ENCODE measurements at regions not wholly inside any gene's neighbourhood (a gene's known extent, or its start where the extent isn't known, plus 50 kb on each side); places are given as distances from the start of the nearest gene placed in this dataset.
"Not testable (repeated sequence)": the region's sequence is repeated elsewhere in the genome, so short reads cannot be mapped to it uniquely, and the experiment has no call there.

- not testable (repeated sequence) for DNase-seq (ENCODE audit: low spot score)
- intact Hi-C loops (cut with DNase I) = loop anchor here in 1 of 2 donors (10.0 kb wide), 1 partner anchor 631 kb away; no protein-coding TSS in a partner anchor
Observed at GRCh38 chr9:3733527-3734262, 207.9 kb upstream of the RFX3 start.

- intact Hi-C loops (cut with DNase I) = loop anchor here in 1 of 2 donors (10.0 kb wide), 1 partner anchor 632 kb away; no protein-coding TSS in a partner anchor
- DNase-seq (ENCODE audit: low spot score) = no peak
Observed at GRCh38 chr9:3733039-3733408, 207.2 kb upstream of the RFX3 start.

GRCh38 chr9:3732077-3733038 lies 206.6 kb upstream of the RFX3 start:
- DNase-seq (ENCODE audit: low spot score) = no peak
- intact Hi-C loops (cut with DNase I) = loop anchor here in 1 of 2 donors (10.0 kb wide), 1 partner anchor 632 kb away; no protein-coding TSS in a partner anchor

- intact Hi-C loops (cut with DNase I) = loop anchor here in 1 of 2 donors (10.0 kb wide), 1 partner anchor 634 kb away; no protein-coding TSS in a partner anchor
- DNase-seq (ENCODE audit: low spot score) = no peak
Observed at GRCh38 chr9:3730511-3730922, 204.7 kb upstream of the RFX3 start.

GRCh38 chr9:3721096-3721495 lies 195.3 kb upstream of the RFX3 start:
- intact Hi-C loops (cut with DNase I) = no loop called here

GRCh38 chr9:3719286-3719685 lies 193.5 kb upstream of the RFX3 start:
- intact Hi-C loops (cut with DNase I) = no loop called here
- DNase-seq (ENCODE audit: low spot score) = no peak

More at GRCh38 chr9:3721096-3721495, 195.3 kb upstream of the RFX3 start:
- DNase-seq (ENCODE audit: low spot score) = no peak

- no peak for DNase-seq (ENCODE audit: low spot score)
- intact Hi-C loops (cut with DNase I) = no loop called here
Observed at GRCh38 chr9:3716415-3716814, 190.6 kb upstream of the RFX3 start.

GRCh38 chr9:3708751-3709150 lies 182.9 kb upstream of the RFX3 start:
- intact Hi-C loops (cut with DNase I) = no loop called here
- no peak for DNase-seq (ENCODE audit: low spot score)

GRCh38 chr9:3704890-3705289 lies 179.1 kb upstream of the RFX3 start:
- intact Hi-C loops (cut with DNase I) = no loop called here
- DNase-seq (ENCODE audit: low spot score) = no peak

GRCh38 chr9:3700772-3701171 lies 175.0 kb upstream of the RFX3 start:
- intact Hi-C loops (cut with DNase I) = no loop called here
- no peak for DNase-seq (ENCODE audit: low spot score)

GRCh38 chr9:3699883-3700282 lies 174.1 kb upstream of the RFX3 start:
- intact Hi-C loops (cut with DNase I) = no loop called here
- DNase-seq (ENCODE audit: low spot score) = no peak

- DNase-seq (ENCODE audit: low spot score) = no peak
Observed at GRCh38 chr9:3698531-3698930, 172.7 kb upstream of the RFX3 start.

GRCh38 chr9:3698076-3698475 lies 172.3 kb upstream of the RFX3 start:
- intact Hi-C loops (cut with DNase I) = no loop called here
- DNase-seq (ENCODE audit: low spot score) = no peak

More at GRCh38 chr9:3698531-3698930, 172.7 kb upstream of the RFX3 start:
- intact Hi-C loops (cut with DNase I) = no loop called here

GRCh38 chr9:3696368-3696767 lies 170.6 kb upstream of the RFX3 start:
- intact Hi-C loops (cut with DNase I) = no loop called here

GRCh38 chr9:3692606-3693005 lies 166.8 kb upstream of the RFX3 start:
- intact Hi-C loops (cut with DNase I) = no loop called here
- DNase-seq (ENCODE audit: low spot score) = no peak

More at GRCh38 chr9:3696368-3696767, 170.6 kb upstream of the RFX3 start:
- DNase-seq (ENCODE audit: low spot score) = no peak

- intact Hi-C loops (cut with DNase I) = no loop called here
- DNase-seq (ENCODE audit: low spot score) = no peak
Observed at GRCh38 chr9:3689555-3689954, 163.8 kb upstream of the RFX3 start.

- intact Hi-C loops (cut with DNase I) = no loop called here
- DNase-seq (ENCODE audit: low spot score) = no peak
Observed at GRCh38 chr9:3687145-3687544, 161.3 kb upstream of the RFX3 start.

- no peak for DNase-seq (ENCODE audit: low spot score)
- intact Hi-C loops (cut with DNase I) = no loop called here
Observed at GRCh38 chr9:3682186-3682585, 156.4 kb upstream of the RFX3 start.

GRCh38 chr9:3677541-3677940 lies 151.7 kb upstream of the RFX3 start:
- DNase-seq (ENCODE audit: low spot score) = no peak
- intact Hi-C loops (cut with DNase I) = no loop called here

- intact Hi-C loops (cut with DNase I) = no loop called here
Observed at GRCh38 chr9:3676766-3677165, 151.0 kb upstream of the RFX3 start.

More at GRCh38 chr9:3676766-3677165, 151.0 kb upstream of the RFX3 start:
- DNase-seq (ENCODE audit: low spot score) = no peak

Data from posterior vena cava (tissue), 2 donors.